ENCODE measurements at regions not wholly inside any gene's neighbourhood (a gene's known extent, or its start where the extent isn't known, plus 50 kb on each side); places are given as distances from the start of the nearest gene placed in this dataset.

- TF ChIP-seq CTCF (IDR thresholded peaks at IDR 0.05; ENCODE audit: borderline replicate concordance, control extremely low read depth, extremely low read depth, insufficient read depth, missing control alignments) = no peak
- DNase-seq (ENCODE audit: low spot score) = peak; percentile 1
- in situ Hi-C loops (cut with MboI; ENCODE audit: low sequenced_read_pairs, unreplicated experiment) = no loop called here
Measured at GRCh38 chrY:8535704-8536103, 801.6 kb upstream of the TSPY4 start.

- in situ Hi-C loops (cut with MboI; ENCODE audit: low sequenced_read_pairs, unreplicated experiment) = no loop called here
- no peak for TF ChIP-seq CTCF (IDR thresholded peaks at IDR 0.05; ENCODE audit: borderline replicate concordance, control extremely low read depth, extremely low read depth, insufficient read depth, missing control alignments)
- no peak for DNase-seq (ENCODE audit: low spot score)
Measured at GRCh38 chrY:8536277-8536676, 801.0 kb upstream of the TSPY4 start.

- no peak for TF ChIP-seq CTCF (IDR thresholded peaks at IDR 0.05; ENCODE audit: borderline replicate concordance, control extremely low read depth, extremely low read depth, insufficient read depth, missing control alignments)
- in situ Hi-C loops (cut with MboI; ENCODE audit: low sequenced_read_pairs, unreplicated experiment) = no loop called here
- no peak for DNase-seq (ENCODE audit: low spot score)
Measured at GRCh38 chrY:8541306-8541705, 796.0 kb upstream of the TSPY4 start.

- no peak for DNase-seq (ENCODE audit: low spot score)
- no peak for TF ChIP-seq CTCF (IDR thresholded peaks at IDR 0.05; ENCODE audit: borderline replicate concordance, control extremely low read depth, extremely low read depth, insufficient read depth, missing control alignments)
- in situ Hi-C loops (cut with MboI; ENCODE audit: low sequenced_read_pairs, unreplicated experiment) = no loop called here
Measured at GRCh38 chrY:8544715-8545114, 792.5 kb upstream of the TSPY4 start.

GRCh38 chrY:8547931-8548330 is 789.3 kb upstream of the TSPY4 start:
- no peak for TF ChIP-seq CTCF (IDR thresholded peaks at IDR 0.05; ENCODE audit: borderline replicate concordance, control extremely low read depth, extremely low read depth, insufficient read depth, missing control alignments)
- in situ Hi-C loops (cut with MboI; ENCODE audit: low sequenced_read_pairs, unreplicated experiment) = no loop called here
- DNase-seq (ENCODE audit: low spot score) = no peak

- DNase-seq (ENCODE audit: low spot score) = no peak
- in situ Hi-C loops (cut with MboI; ENCODE audit: low sequenced_read_pairs, unreplicated experiment) = no loop called here
- no peak for TF ChIP-seq CTCF (IDR thresholded peaks at IDR 0.05; ENCODE audit: borderline replicate concordance, control extremely low read depth, extremely low read depth, insufficient read depth, missing control alignments)
Measured at GRCh38 chrY:8551323-8551722, 785.9 kb upstream of the TSPY4 start.
